Lower lobe of right lung (tissue), 2 donors: ENCODE measurements at regions not wholly inside any gene's neighbourhood (a gene's known extent, or its start where the extent isn't known, plus 50 kb on each side); places are given as distances from the start of the nearest gene placed in this dataset.

Source experiments
- ATAC-seq, 2 donors: fragments of 200-7000 bp; cut with Tn5 transposase; one replicate each; pipeline ENCODE4 v1.9.1; 2020 to 2022; ENCODE audit warnings: mild to moderate bottlenecking in 2 of 2, moderate library complexity in 2 of 2
- DNase-seq: peaks from one replicate; pipeline ENCODE4 v3.0.0-alpha.2; 2020
- H3K27ac ChIP-seq: fragments of 200-600 bp; one replicate; pipeline ENCODE4 v1.8.0; 2022
- H3K27me3 ChIP-seq: fragments of 200-600 bp; one replicate; pipeline ENCODE4 v1.8.0; 2022; ENCODE audit warnings: low read depth
- H3K36me3 ChIP-seq: fragments of 200-600 bp; one replicate; pipeline ENCODE4 v1.8.0; 2022; ENCODE audit warnings: mild to moderate bottlenecking
- H3K4me1 ChIP-seq: fragments of 200-600 bp; one replicate; pipeline ENCODE4 v1.8.0; 2022
- H3K4me3 ChIP-seq: fragments of 200-600 bp; one replicate; pipeline ENCODE4 v1.8.0; 2022; ENCODE audit warnings: mild to moderate bottlenecking
- H3K9me3 ChIP-seq: fragments of 200-600 bp; one replicate; pipeline ENCODE4 v1.8.0; 2022
- CTCF ChIP-seq: fragments of 200-600 bp; IDR thresholded peaks from one replicate; pipeline ENCODE4 v1.8.0; 2022; ENCODE audit warnings: antibody characterized with exemption, mild to moderate bottlenecking
- intact Hi-C: fragments of 100-400 bp; cut with DNase I; formaldehyde crosslinking; loops from one replicate; pipeline ENCODE4 v1.11.0; 2022
- donor health status: DM: no; HTN: yes; CAD: no; lungs with severe emphysema.

DNA sequence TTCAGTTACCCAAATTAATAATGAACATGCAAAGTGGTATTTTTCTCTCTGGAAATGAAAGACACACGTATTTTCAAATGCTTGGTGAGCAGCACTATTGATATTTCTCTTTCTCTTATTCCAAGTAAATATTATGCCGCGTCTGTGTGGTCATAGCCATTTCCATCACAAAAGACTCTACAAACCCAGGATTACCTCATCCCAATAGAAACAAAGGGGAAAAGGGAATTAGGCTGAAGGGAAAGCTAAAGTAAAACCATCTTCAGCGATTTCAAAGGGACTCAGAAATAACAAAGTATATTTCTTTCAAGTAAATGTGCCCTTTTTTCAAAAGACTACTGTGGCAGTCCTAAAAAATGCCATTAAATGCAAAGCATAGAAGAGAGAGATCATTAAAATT, 62.0 kb upstream of the FST start:
- H3K36me3 ChIP-seq: no peaks in the 10 kb centered on the region
- H3K9me3 ChIP-seq: no peaks in the 10 kb centered on the region
- ATAC-seq (no peak), DNase-seq (no peak)
- no peak overlapping the region for H3K4me3 ChIP-seq
- TF ChIP-seq CTCF: no peak
- no peaks in the 10 kb centered on the region for H3K4me1 ChIP-seq
- intact Hi-C loops: no loop called here
- H3K27me3 ChIP-seq: no peaks in the 10 kb centered on the region
- no peak overlapping the region for H3K27ac ChIP-seq

DNA sequence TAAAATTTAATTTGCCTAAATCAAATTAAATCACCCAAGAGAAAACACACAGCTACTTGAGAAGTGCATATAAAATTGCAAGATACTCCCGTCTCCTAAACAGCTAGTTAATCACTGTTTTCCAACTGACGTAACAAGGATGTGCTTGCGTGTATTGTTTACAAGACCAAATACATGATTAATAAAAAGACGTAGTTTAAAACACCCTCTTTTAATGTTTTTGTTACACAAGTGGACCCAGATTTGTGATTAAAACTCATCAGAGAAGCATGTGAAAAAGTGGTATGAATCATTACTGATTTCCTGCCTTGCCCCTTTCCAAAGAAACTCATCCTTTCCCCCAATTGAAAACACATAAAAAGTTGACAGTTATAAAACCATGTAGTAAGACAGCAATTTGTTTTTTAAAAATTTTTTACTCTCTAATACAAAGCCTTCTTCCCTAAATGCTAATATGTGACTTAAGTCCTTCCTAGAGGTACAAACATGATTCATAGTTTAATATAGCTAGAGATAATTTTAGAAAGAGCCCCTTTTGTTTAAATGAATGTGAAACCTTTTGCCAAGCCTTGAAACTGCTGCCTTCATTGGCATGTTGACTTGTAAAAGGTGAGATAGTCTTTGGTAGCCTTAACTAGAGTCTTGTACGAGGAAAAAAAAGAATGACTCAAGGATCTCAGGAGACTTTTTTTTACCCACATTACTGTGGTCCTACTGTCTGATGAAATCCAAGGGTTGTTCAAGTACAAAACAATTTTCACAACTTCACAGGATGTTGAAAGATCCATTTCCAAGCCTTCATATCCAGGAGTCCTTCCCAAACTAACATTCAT, 61.4 kb upstream of the FST start:
- intact Hi-C loops: no loop called here
- H3K36me3 ChIP-seq: no peaks in the 10 kb centered on the region
- no peak overlapping the region for H3K4me3 ChIP-seq
- DNase-seq: no peak
- H3K27ac ChIP-seq: no peak overlapping the region
- TF ChIP-seq CTCF: no peak
- H3K27me3 ChIP-seq: no peaks in the 10 kb centered on the region
- H3K4me1 ChIP-seq: no peaks in the 10 kb centered on the region
- ATAC-seq: no peak
- H3K9me3 ChIP-seq: no peaks in the 10 kb centered on the region

- H3K4me1 ChIP-seq: no peaks in the 10 kb centered on the region
- intact Hi-C loops: no loop called here
- H3K27ac ChIP-seq: no peak overlapping the region
- TF ChIP-seq CTCF: no peak
- DNase-seq (no peak), ATAC-seq (peak; percentile 50 to 52)
- H3K27me3 ChIP-seq: no peaks in the 10 kb centered on the region
- no peaks in the 10 kb centered on the region for H3K9me3 ChIP-seq
- H3K4me3 ChIP-seq: no peak overlapping the region
- no peaks in the 10 kb centered on the region for H3K36me3 ChIP-seq
These were observed 57.9 kb upstream of the FST start for GRCh38 chr5:53422539-53422938.

DNA sequence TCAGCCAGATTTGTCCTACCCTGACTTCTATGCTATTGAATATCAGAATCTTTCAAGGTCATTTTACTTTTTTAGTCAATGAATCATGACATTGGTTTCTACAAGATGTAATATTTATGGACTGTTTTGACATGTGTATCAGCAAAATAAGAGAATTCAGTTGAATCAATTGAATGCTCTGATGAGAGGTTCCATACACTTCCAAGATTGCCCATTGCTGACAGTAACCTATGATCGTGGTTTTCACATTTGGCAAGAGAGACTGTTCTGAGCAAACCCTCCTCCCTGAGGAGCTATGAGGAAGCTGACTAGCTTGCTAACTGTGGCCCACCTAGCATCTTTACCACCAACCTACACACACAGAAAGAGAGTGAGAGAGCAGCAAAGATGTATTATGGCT, 56.7 kb upstream of the FST start:
- H3K9me3 ChIP-seq: no peaks in the 10 kb centered on the region
- no peaks in the 10 kb centered on the region for H3K36me3 ChIP-seq
- DNase-seq (no peak), ATAC-seq (no peak)
- intact Hi-C loops: no loop called here
- H3K4me1 ChIP-seq: no peaks in the 10 kb centered on the region
- no peak for TF ChIP-seq CTCF
- H3K27ac ChIP-seq: no peak overlapping the region
- H3K4me3 ChIP-seq: no peak overlapping the region
- no peaks in the 10 kb centered on the region for H3K27me3 ChIP-seq

DNA sequence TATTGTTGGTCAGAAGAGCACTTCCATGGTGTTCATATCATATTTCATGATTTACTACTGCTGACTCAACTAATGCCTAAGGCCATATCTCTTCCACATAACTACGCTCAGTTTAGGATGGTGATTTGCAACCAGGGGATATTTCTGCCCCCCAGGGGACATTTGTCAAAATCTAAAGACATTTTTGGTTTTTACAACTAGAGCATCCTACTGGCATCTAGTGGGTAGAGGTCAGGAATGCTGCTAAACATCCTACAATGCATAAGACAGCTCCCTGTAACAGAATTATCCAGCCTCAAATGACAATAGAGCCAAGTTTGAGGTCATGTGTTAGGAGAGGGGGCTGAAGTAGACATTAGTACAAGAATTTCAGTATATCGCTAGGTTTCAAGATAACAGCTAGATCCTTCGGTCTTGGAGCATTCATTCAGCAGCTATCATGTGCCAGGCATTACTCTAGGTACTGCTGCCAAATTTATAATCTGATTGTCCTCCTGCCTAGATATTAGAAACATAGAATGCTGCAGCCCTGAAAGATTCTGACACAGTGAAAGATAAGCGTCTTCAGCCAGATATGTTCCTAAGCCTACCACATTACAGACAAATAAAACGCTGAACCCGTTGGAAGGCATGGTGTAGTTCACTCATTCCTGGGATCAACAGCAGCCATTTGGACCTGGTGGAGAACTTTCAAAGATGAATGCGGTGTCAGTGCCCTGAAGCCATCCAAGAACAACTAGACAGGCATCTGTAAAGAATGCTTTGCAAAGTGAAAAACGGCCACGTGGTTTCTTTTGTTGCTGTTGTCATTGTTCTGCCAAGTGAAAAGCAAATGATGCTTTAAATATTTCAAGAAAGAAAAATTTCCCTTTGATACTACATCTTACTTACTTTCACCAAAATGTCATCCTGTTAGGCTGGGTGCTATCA, 55.5 kb upstream of the FST start:
- Histone ChIP-seq H3K4me1 (no peaks in the 10 kb centered on the region), H3K27me3 (no peaks in the 10 kb centered on the region), H3K4me3 (no peak overlapping the region), H3K27ac (no peak overlapping the region), H3K9me3 (no peaks in the 10 kb centered on the region), H3K36me3 (no peaks in the 10 kb centered on the region)
- intact Hi-C loops: no loop called here
- DNase-seq (no peak), ATAC-seq (no peak)
- no peak for TF ChIP-seq CTCF
